RWPE2 (cell line): ENCODE measurements at regions not wholly inside any gene's neighbourhood (a gene's known extent, or its start where the extent isn't known, plus 50 kb on each side); places are given as distances from the start of the nearest gene placed in this dataset.

ENCODE experiments used
- ATAC-seq: fragments of 200-7000 bp; cut with Tn5 transposase; 3 replicates; pipeline ENCODE4 v1.9.1; 2021; ENCODE audit warnings: low read depth
- DNase-seq: peaks from one replicate; pipeline ENCODE4 v3.0.0-alpha.2; 2020; ENCODE audit warnings: low spot score
- H3K27ac ChIP-seq: fragments of 450-650 bp; 2 replicates; pipeline ENCODE4 v1.5.1; 2017; ENCODE audit warnings: mild to moderate bottlenecking; ENCODE audit not compliant: poor library complexity, severe bottlenecking
- H3K27me3 ChIP-seq: fragments of 250-450 bp; sonication (Bioruptor Pico); 2 replicates; pipeline ENCODE4 v1.5.1; 2021; ENCODE audit warnings: mild to moderate bottlenecking, moderate library complexity; ENCODE audit not compliant: insufficient read depth, poor library complexity, severe bottlenecking
- H3K36me3 ChIP-seq: fragments of 250-450 bp; sonication (Bioruptor Pico); 2 replicates; pipeline ENCODE4 v1.5.1; 2020; ENCODE audit warnings: low read depth, mild to moderate bottlenecking, moderate library complexity
- H3K4me1 ChIP-seq: fragments of 250-450 bp; sonication (Bioruptor Pico); 2 replicates; pipeline ENCODE4 v1.5.1; 2021; ENCODE audit warnings: mild to moderate bottlenecking, moderate library complexity; ENCODE audit not compliant: insufficient read depth, poor library complexity, severe bottlenecking
- H3K4me3 ChIP-seq: fragments of 250-450 bp; sonication (Bioruptor Pico); 2 replicates; pipeline ENCODE4 v1.5.1; 2021; ENCODE audit warnings: mild to moderate bottlenecking, moderate library complexity; ENCODE audit not compliant: severe bottlenecking
- H3K9me3 ChIP-seq: fragments of 250-450 bp; sonication (Bioruptor Pico); 2 replicates; pipeline ENCODE4 v1.5.1; 2021; ENCODE audit warnings: mild to moderate bottlenecking, moderate library complexity; ENCODE audit not compliant: severe bottlenecking
- CTCF ChIP-seq: fragments of 450-650 bp; IDR thresholded peaks from one replicate; pipeline ENCODE4 v1.5.1; 2017; ENCODE audit warnings: mild to moderate bottlenecking, moderate library complexity; ENCODE audit not compliant: poor library complexity, severe bottlenecking

DNA sequence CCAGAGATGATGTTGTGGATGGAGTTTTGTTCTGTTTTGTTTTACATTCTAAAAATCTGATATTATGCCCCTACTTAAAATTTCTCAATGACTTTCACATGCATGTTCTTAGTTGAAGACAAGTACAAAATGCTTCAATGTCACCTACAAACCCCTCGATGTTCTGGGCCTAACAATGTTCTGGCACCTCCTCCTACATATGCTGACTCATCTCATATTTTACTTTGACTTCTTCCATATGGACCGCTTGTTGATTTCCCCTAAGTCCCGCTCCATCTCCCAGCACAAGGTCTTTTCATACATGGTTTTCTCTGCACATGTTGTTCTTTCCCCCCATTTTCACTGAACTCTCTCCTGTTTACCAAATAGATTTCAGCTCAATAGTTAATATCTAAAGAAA, 441.4 kb downstream of the CNTN6 start:
- TF ChIP-seq CTCF = no peak
- peaks cover 3% of the 10 kb centered on the region for H3K9me3 ChIP-seq
- H3K4me3 ChIP-seq = no peak overlapping the region
- no peaks in the 10 kb centered on the region for H3K4me1 ChIP-seq
- ATAC-seq (no peak), DNase-seq (no peak)
- H3K27ac ChIP-seq = no peak overlapping the region
- H3K27me3 ChIP-seq = no peaks in the 10 kb centered on the region
- H3K36me3 ChIP-seq = no peaks in the 10 kb centered on the region

DNA sequence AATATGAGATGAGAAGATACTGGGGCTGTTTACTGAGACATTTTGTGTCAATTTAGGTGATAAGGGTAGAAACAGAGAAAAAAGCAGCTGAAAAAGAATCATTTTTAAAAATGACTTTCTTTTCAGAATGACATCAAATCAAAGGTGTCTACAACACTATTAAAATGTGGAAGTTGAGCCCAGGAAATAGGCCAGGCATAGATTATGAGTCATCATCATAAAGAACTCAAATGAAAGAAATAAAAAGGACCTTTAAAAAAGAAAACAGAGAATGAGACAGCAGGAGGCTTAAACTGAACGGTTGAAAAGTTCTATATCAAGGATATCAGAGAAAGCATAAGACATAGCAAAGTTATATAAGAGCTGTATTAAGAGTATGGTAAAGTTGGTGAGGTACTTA, 442.5 kb downstream of the CNTN6 start:
- H3K4me3 ChIP-seq = no peak overlapping the region

GRCh38 chr3:1540686-1541085, 447.9 kb downstream of the CNTN6 start:
- H3K4me1 ChIP-seq = no peaks in the 10 kb centered on the region
- no peaks in the 10 kb centered on the region for H3K27me3 ChIP-seq
- H3K36me3 ChIP-seq = no peaks in the 10 kb centered on the region
- peaks cover 3% of the 10 kb centered on the region for H3K9me3 ChIP-seq
- no peak for TF ChIP-seq CTCF
- no peak overlapping the region for H3K4me3 ChIP-seq
- no peak for DNase-seq
- no peak for ATAC-seq
- no peak overlapping the region for H3K27ac ChIP-seq

More for the DNA sequence above, 442.5 kb downstream of the CNTN6 start:
- Histone ChIP-seq H3K27me3 (no peaks in the 10 kb centered on the region), H3K9me3 (peaks cover 3% of the 10 kb centered on the region), H3K27ac (no peak overlapping the region), H3K4me1 (no peaks in the 10 kb centered on the region), H3K36me3 (no peaks in the 10 kb centered on the region)
- DNase-seq (no peak), ATAC-seq (no peak)
- TF ChIP-seq CTCF = no peak

DNA sequence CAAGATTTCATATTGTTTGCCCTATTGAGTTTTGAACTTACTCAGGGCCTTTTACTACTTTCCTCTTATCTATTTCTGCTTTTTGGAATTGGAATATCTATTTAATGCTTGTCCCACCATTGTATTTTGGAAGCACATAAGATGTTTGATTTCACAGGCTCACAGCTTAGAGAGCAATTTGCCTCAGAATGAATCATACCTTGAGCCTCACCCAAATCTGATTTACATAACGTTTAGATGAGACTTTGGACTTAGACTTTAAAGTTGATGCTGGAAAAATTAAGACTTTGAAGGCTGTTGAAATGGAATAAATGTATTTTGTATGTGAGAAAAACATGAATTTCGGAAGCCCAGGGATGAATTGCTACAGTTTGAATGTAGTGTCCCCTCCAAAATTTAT, 458.9 kb downstream of the CNTN6 start:
- ATAC-seq = no peak
- Histone ChIP-seq H3K27ac (no peak overlapping the region), H3K9me3 (peaks cover 2% of the 10 kb centered on the region), H3K27me3 (no peaks in the 10 kb centered on the region), H3K4me1 (no peaks in the 10 kb centered on the region), H3K36me3 (no peaks in the 10 kb centered on the region), H3K4me3 (no peak overlapping the region)
- no peak for TF ChIP-seq CTCF
- DNase-seq = no peak

DNA sequence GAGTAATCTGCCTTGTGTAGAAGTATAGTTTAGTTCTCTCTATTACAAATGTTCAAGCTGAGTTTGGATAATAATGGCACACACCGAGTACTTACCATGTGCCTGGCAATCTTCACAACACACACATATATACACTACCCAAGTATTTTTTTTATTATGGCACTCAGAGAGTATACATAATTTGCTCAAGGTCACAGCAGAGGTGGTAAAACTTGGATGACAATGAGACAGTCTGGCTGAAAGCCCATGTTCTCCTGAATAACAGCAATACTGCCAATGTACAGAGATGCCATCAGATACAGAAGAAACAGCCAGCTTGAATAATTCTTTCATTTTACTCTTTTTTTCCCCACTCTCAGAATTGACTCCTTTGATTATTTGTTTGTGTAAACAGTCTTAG, 460.0 kb downstream of the CNTN6 start:
- peaks cover 2% of the 10 kb centered on the region for H3K9me3 ChIP-seq
- no peaks in the 10 kb centered on the region for H3K4me1 ChIP-seq
- no peak for TF ChIP-seq CTCF

More for the DNA sequence above, 460.0 kb downstream of the CNTN6 start:
- no peaks in the 10 kb centered on the region for H3K27me3 ChIP-seq
- ATAC-seq (no peak), DNase-seq (no peak)
- H3K36me3 ChIP-seq = no peaks in the 10 kb centered on the region
- no peak overlapping the region for H3K4me3 ChIP-seq
- H3K27ac ChIP-seq = no peak overlapping the region
